ENCODE measurements at regions not wholly inside any gene's neighbourhood (a gene's known extent, or its start where the extent isn't known, plus 50 kb on each side); places are given as distances from the start of the nearest gene placed in this dataset.

DNA sequence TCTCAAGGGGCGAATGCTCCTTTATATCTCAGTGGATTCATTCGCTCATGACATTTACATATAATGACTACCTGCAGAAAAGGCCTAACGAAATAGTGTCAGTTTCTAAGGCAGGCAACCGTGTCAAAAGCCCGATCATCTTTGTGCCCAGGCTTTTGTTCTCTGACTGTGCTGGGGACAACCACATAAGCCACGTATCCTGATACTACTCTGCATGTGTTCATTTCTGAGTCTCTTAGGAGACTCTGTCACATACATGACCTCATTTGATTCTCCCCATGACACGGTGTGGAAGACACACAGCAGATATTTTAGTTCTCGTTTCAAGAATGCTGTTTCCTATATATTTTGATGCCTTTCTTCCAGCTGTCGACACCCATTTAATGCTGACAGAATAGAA is 598.5 kb downstream of the BNC2 start:
- H2AFZ ChIP-seq (ENCODE audit: low read length) = no peak overlapping the region
- H3F3A ChIP-seq (ENCODE audit: insufficient read depth, low read length) = no peaks in the 10 kb centered on the region
- no peak overlapping the region for H3K9ac ChIP-seq (ENCODE audit: low read length)
- H3K27ac ChIP-seq (ENCODE audit: low read depth, low read length, poor library complexity, severe bottlenecking) = no peak overlapping the region
- TF ChIP-seq EZH2 (IDR thresholded peaks at IDR 0.05; ENCODE audit: borderline replicate concordance, low read length) = no peak
- TF ChIP-seq, protein P1, sequence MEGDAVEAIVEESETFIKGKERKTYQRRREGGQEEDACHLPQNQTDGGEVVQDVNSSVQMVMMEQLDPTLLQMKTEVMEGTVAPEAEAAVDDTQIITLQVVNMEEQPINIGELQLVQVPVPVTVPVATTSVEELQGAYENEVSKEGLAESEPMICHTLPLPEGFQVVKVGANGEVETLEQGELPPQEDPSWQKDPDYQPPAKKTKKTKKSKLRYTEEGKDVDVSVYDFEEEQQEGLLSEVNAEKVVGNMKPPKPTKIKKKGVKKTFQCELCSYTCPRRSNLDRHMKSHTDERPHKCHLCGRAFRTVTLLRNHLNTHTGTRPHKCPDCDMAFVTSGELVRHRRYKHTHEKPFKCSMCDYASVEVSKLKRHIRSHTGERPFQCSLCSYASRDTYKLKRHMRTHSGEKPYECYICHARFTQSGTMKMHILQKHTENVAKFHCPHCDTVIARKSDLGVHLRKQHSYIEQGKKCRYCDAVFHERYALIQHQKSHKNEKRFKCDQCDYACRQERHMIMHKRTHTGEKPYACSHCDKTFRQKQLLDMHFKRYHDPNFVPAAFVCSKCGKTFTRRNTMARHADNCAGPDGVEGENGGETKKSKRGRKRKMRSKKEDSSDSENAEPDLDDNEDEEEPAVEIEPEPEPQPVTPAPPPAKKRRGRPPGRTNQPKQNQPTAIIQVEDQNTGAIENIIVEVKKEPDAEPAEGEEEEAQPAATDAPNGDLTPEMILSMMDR (IDR thresholded peaks at IDR 0.05; ENCODE audit: low read length) = no peak
- H4K20me1 ChIP-seq (ENCODE audit: insufficient read depth, low read length) = no peaks in the 10 kb centered on the region
- no peaks in the 10 kb centered on the region for H3K9me2 ChIP-seq (ENCODE audit: low read depth, low read length)
- H3K36me3 ChIP-seq (ENCODE audit: insufficient read depth, low read length) = no peaks in the 10 kb centered on the region
- no peaks in the 10 kb centered on the region for H3K4me1 ChIP-seq (ENCODE audit: insufficient read depth, low read length, severe bottlenecking)
- no peaks in the 10 kb centered on the region for H3K27me3 ChIP-seq (ENCODE audit: insufficient read depth, low read length)
- H3K4me3 ChIP-seq (ENCODE audit: low read depth, low read length, poor library complexity, severe bottlenecking) = no peak overlapping the region
- no peaks in the 10 kb centered on the region for H3K79me2 ChIP-seq (ENCODE audit: insufficient read depth, low read length)
- no peaks in the 10 kb centered on the region for H3K9me3 ChIP-seq (ENCODE audit: low read length)
- no peak overlapping the region for H3K4me2 ChIP-seq (ENCODE audit: low read length)

DNA sequence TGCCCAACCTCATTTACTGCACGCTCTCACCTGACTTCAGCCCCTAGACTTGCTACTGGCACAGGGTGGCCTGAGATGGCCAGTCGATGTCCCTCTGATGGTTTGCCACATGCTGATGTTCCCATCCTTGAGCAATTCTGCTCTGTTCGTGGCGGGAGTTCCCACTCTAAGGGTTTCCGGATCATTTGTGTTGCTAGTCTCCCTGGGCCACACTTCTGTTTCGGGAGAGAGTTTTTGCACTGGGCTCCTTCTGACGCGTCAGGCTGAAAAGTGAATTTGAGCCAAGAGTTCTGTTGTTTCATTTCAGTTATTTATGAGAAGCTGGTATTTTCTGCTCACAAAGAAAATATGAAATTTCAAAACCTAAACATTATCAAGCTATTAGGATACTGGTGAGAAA is 597.7 kb downstream of the BNC2 start:
- Histone ChIP-seq H3K79me2 (ENCODE audit: insufficient read depth, low read length) (no peaks in the 10 kb centered on the region), H3K4me1 (ENCODE audit: insufficient read depth, low read length, severe bottlenecking) (no peaks in the 10 kb centered on the region), H3K9ac (ENCODE audit: low read length) (no peak overlapping the region), H3K4me3 (ENCODE audit: low read depth, low read length, poor library complexity, severe bottlenecking) (no peak overlapping the region), H3K9me3 (ENCODE audit: low read length) (no peaks in the 10 kb centered on the region), H3K9me2 (ENCODE audit: low read depth, low read length) (no peaks in the 10 kb centered on the region), H3K27ac (ENCODE audit: low read depth, low read length, poor library complexity, severe bottlenecking) (no peak overlapping the region), H4K20me1 (ENCODE audit: insufficient read depth, low read length) (no peaks in the 10 kb centered on the region), H3F3A (ENCODE audit: insufficient read depth, low read length) (no peaks in the 10 kb centered on the region), H3K36me3 (ENCODE audit: insufficient read depth, low read length) (no peaks in the 10 kb centered on the region), H3K4me2 (ENCODE audit: low read length) (no peak overlapping the region), H3K27me3 (ENCODE audit: insufficient read depth, low read length) (no peaks in the 10 kb centered on the region), H2AFZ (ENCODE audit: low read length) (no peak overlapping the region)
- TF ChIP-seq EZH2 (IDR thresholded peaks at IDR 0.05; ENCODE audit: borderline replicate concordance, low read length) = no peak
- TF ChIP-seq, protein P1 (IDR thresholded peaks at IDR 0.05; ENCODE audit: low read length) = no peak

DNA sequence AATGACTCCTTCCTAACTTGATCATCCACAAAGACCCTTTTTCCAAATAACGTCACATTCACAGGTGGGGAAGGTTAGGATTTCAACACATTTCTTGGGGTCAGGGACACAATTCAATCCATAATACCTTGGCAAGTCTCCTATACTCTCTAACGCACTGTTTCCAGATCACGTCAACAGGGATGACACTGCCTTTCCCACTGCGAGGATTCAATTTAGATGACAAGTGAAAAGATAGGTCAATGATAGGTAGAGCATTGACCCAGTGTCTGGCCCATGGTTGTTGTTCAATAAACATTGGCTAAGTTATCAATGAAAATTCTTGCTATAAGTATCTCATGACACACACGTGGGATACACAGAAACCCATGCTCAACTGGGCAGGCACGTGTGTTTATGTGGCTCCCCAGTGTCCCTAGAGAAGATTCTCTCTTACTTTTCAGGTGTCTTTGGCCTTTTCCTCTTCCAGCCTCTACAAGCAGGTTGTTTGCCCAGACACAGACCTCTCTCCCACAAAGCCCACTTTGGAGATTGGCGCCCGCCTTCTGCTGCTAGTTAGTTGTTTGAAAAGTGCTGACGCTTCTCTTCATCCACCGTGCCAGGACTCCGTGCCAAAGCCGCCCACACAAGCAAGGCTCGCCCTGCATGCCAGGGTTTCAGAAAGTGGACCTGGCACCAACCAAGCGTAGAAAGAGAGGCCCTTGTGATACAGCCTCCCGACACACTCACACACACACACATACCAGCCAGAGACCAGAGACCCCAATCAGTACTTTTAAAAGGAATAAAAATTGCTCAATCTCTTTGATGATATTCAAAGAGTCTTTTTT is 594.5 kb downstream of the BNC2 start:
- no peaks in the 10 kb centered on the region for H4K20me1 ChIP-seq (ENCODE audit: insufficient read depth, low read length)
- H3K27ac ChIP-seq (ENCODE audit: low read depth, low read length, poor library complexity, severe bottlenecking) = no peak overlapping the region
- H3K9me2 ChIP-seq (ENCODE audit: low read depth, low read length) = no peaks in the 10 kb centered on the region
- H3K9me3 ChIP-seq (ENCODE audit: low read length) = no peaks in the 10 kb centered on the region
- no peak overlapping the region for H3K9ac ChIP-seq (ENCODE audit: low read length)
- H3K27me3 ChIP-seq (ENCODE audit: insufficient read depth, low read length) = no peaks in the 10 kb centered on the region
- TF ChIP-seq, protein P1 (IDR thresholded peaks at IDR 0.05; ENCODE audit: low read length) = no peak
- TF ChIP-seq EZH2 (IDR thresholded peaks at IDR 0.05; ENCODE audit: borderline replicate concordance, low read length) = no peak
- no peaks in the 10 kb centered on the region for H3K79me2 ChIP-seq (ENCODE audit: insufficient read depth, low read length)
- H3K4me3 ChIP-seq (ENCODE audit: low read depth, low read length, poor library complexity, severe bottlenecking) = no peak overlapping the region
- H2AFZ ChIP-seq (ENCODE audit: low read length) = no peak overlapping the region
- no peaks in the 10 kb centered on the region for H3K36me3 ChIP-seq (ENCODE audit: insufficient read depth, low read length)
- no peaks in the 10 kb centered on the region for H3F3A ChIP-seq (ENCODE audit: insufficient read depth, low read length)
- H3K4me1 ChIP-seq (ENCODE audit: insufficient read depth, low read length, severe bottlenecking) = no peaks in the 10 kb centered on the region
- H3K4me2 ChIP-seq (ENCODE audit: low read length) = no peak overlapping the region

All from OCI-LY1 (cell line).